ENCODE measurements at regions not wholly inside any gene's neighbourhood (a gene's known extent, or its start where the extent isn't known, plus 50 kb on each side); places are given as distances from the start of the nearest gene placed in this dataset.

- TF ChIP-seq CTCF (IDR thresholded peaks at IDR 0.05) (no peak), EZH2 (IDR thresholded peaks at IDR 0.05) (no peak), EZH2phosphoT487 (IDR thresholded peaks at IDR 0.05) (no peak)
Observed at GRCh38 chr21:27346041-27346448, 379.2 kb upstream of the ADAMTS5 start.
